Activated T-cell treated with anti-CD3 and anti-CD28 coated beads for 48 hours (primary cell): ENCODE measurements at regions not wholly inside any gene's neighbourhood (a gene's known extent, or its start where the extent isn't known, plus 50 kb on each side); places are given as distances from the start of the nearest gene placed in this dataset.

ENCODE experiments used
- DNase-seq: peaks from one replicate; pipeline ENCODE4 v3.0.0-alpha.2; 2020; ENCODE audit warnings: low read depth

DNA sequence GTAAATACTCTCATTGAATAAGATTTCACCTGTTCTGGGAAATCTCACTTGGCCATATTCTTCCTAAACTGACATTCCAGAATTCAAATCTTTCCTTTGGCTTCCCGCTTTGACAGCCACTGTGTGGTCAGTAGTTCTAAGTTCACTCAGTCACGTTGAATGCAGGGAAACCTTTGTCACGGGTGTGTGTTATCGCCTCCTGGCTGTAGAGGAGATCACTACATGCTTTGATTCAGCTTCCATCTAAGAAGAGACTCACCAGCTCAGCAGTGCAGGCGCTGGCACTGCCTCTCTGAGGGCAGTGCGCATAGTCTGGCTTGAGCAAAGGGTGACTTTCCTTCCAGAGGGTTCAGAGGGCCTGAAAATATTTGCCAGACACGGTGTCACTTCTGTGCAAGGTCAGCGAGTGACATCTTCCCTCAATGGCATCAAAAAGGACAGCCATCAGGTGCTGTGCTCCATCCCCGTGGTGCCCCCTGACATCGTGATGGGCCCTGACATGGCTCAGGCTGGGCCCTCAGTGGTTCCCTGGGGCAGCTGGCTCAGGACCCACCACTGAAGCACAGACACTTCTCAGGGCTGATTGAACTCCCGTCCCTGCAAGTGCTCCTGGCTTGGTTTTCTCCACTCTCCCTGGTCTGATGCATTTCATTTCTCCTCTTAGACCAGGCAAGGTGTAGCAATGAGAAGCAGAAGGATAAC lies 635.4 kb upstream of the ARGLU1 start:
- DNase-seq: no peak

DNA sequence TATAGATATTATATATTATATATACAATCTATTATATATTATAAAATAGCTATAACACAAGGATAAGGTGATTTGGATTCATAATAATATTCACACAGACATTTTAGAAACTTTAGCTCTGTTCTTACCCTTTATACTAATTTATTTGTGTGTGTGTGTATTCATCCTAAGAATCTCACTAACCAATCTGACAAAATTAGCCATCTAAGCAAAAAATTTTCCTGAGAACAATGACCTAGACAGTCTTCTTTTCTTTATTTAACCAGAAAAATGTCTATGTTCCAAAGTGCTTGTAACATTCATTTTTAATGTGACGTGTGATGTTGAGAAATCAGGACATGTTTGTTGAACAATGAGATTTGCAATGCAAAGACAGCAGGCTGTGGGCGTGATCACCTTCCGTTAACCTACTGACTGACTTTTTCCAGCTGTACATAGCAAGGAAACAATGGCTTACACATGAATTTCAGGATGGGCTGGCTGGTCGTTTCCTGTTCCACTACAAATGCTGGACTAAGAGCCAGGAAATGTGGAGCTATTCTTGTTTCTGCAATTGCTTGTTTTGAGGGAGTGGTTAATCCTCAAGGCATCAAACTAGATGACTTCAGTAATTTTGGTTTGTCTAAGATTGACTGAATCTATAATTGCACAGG lies 634.6 kb upstream of the ARGLU1 start:
- DNase-seq: no peak

DNA sequence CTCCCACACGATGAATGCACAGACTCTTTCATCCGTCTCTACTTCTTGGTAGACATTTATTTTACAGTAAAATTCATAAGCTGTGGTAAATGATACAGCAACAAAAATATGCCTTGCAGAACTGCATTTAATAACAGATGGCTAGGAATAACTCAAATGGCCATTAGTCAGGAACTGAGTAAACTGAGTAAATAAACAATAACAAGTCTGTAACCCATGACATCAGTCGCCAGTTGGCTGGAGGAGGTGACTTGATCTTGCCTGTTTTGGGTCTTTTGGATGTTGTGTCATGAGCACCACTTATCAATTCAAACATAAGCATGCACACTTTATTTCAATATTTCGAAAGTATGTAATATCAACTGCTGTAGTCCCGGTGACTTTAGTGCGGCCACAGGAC lies 632.6 kb upstream of the ARGLU1 start:
- no peak for DNase-seq

DNA sequence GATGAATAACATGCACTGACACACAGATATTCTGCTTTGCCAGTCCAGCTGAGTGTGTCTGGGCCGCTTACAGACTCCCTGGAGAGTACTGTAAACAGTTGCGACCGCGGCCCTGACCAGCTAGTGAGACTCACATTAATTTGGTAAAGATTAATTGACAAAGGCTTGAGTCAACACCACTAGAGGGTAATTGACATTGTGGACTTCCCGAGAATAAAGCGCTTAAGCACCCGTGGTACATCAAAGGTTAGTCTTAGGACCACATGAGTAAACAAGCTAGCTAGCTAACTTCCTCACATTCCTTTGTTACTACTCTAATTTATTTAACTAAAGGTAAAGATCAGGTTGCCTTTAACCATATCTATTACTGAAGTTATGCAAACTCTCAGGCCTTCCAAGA lies 624.4 kb upstream of the ARGLU1 start:
- DNase-seq: no peak

DNA sequence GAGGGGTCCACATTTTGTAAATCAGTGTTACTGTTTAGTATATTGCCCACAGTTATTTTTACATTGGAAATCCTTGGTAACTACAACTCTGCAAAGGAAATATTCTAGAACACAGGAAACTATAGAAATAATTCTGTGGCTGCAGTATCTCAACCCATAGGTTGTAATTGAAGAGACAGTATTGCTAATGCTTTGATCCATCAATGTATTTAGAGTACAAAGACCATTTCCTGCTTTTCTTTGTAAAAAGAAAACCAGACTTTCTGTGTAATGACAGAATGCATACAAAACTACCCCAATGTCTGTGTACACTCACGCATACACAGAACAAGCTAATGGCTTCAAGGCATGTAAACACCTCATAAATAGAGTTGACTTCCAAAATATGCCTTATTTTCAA lies 622.1 kb upstream of the ARGLU1 start:
- DNase-seq: no peak

DNA sequence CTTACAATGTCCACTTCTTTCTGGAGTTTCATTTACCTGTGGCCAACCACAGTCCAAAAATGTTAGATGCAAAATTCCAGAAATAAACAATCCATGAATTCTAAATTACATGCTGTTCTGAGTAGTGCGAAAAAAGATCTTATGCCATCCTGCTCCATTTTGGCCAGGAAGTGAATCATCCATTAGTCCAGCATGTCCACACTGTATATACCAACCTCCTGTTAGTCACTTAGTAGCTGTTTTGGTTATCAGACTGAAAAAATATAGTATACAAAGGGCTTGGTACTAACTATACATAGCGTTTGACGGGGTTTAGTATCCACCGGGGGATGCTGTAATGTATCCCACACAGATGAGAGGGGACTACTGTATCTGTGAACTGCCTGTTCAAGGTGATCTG lies 618.0 kb upstream of the ARGLU1 start:
- DNase-seq: no peak

DNA sequence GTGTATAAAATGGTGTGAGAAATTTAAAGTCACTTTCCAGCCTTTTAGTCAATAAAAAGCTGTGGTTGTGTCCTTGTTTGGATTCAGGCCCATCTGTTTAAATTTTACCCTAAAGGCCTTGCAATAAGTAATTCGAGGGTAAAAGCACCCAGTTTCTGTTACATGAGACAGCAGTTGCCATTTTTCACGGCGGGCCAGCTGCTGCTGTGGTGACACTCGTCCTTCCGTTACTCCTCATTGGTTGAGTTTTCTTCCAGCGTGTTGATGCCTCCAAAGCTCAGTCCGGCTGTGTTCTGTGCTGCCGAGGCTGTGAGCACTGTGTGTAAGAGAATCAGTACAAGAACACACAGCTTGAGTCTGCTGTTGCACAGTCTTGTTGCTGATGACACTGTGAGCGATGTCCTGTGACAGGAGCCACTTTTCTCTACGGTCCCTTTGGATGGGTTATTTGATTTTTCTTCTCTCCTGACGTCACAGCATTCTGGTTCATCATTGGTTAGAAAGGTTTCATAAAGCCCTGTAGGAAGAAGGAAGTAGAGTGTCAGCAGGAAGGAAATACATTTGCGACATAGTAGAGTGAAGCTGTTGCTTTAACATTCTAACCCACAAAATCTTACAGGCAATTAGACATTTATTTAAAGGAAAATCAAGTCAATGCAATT lies 602.5 kb upstream of the ARGLU1 start:
- DNase-seq: no peak

DNA sequence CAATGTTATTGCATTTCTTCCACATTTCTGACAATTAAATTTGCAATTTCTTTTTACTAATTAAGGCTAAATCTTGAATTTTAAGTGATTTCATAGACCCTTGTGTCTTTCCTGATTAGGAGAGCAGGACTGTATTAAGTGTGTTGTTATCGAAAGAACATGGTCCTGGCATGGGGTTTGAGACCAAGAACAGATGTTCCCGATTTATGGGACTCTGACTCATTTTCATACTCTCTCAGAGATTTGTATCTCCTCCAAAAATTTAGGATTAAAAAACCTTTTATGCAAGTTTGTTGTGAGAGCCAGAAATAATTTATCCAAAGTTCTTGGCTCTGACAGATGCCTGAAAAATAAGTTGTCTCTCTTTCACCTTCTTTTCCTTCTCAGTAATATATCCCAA lies 589.3 kb upstream of the ARGLU1 start:
- no peak for DNase-seq

DNA sequence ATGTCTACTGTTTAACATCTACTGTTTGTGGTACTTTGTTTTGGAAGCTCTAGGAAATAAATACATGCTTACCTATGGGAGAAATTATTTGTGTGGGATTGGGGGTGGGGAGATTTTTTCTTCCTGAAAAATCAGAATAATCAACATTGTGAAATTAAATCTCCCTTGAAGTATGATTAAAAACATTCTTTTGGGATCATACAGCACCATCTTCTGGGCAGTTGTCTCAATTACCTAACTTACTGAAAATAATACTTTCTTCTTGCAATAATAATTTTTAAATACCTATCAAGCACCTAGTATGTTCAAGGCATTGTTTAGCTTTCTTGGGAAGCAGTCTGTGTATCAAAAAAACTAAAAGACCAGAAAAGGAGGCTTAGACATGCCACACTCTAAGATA lies 576.5 kb upstream of the ARGLU1 start:
- DNase-seq: no peak

DNA sequence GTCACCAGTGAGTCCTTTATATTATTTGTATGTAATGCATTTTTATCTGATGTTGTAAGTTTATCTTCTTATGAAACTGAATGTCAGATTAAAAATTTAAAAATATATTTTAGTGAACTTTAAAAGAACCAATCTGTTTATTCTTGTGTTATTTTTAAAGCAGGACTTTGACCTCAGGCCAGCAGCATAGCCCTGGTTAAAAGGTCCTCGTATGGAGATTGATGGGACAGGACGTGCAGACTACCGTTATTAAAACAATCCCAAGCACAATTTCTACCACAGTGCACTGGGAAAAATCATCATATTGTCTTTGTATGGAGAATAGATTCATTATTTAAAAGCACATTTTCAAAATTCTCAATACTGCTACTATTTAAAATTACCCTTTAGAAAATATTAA lies 573.8 kb upstream of the ARGLU1 start:
- DNase-seq: no peak

DNA sequence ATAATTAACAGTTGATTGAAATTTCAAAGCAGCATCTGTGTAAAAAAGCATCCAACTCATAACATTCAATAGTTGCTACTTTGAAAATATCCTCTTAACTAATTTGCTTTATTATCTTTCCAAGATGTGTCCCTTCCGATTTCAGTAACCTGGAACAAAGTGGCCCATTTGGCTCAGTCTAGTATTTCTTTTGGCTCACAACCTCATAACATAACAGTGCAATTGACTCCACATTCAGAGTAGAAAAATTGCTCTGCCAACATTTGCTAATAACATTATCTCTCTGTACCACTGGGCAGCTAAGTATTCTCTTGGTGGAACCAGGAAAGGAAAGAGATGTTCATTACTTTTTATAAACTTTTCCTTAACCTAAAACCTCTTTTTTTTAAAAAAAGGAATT lies 571.1 kb upstream of the ARGLU1 start:
- DNase-seq: no peak

DNA sequence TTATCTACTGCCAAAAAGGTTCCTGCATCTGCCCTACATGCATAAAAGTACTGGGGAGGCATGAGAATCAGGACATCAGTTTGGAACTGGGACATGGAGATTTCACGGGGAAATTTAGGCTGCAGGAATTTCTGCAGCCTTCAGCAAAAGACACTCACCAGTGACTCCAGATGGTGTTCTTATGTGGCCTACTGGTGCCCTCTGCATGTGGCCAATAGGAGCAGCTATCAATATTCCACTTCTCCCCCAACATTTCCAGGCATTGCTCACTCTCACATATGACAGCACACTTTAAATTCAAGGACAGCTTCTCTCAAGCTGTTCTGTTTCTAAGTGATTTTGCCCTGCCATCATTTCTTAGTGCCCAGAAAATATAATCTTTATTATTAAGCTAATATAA lies 570.5 kb upstream of the ARGLU1 start:
- no peak for DNase-seq

DNA sequence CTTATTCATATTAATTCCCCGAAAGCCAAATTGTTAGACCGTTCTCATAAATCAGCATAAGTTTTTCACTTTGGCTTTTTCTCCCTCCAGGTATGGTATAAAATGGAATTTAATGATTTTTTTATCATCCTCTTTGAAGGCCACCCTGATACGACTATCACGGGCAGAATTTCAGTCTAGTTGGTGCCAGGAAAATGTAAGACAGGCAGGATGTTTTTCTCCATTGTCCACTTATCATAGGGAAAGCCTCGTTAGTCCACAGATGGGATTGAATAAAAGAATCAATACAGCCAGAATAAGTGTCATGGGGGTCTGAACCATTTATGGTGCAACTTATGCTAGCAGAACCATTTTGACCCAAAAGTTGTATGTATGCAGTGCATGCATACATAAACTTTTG lies 566.0 kb upstream of the ARGLU1 start:
- DNase-seq: no peak

DNA sequence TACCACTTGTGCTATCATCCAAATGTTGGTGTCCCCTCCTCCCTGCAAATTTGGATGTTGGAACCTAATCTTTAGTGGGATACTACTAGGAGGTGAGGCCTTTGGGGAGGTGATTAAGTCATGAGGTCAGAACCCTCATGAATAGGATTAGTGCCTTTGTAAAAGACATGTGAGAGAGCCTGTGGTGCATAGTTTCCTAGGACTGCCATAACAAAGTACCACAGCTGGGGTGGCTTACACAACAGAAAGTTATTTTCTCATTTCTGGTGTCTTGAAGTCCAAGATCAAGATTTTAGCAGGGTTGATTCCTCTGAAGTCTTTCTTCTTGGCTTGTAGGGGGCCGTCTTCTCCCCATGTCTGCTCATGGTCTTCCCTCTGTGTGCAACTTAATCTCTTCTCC lies 562.6 kb upstream of the ARGLU1 start:
- DNase-seq: no peak

DNA sequence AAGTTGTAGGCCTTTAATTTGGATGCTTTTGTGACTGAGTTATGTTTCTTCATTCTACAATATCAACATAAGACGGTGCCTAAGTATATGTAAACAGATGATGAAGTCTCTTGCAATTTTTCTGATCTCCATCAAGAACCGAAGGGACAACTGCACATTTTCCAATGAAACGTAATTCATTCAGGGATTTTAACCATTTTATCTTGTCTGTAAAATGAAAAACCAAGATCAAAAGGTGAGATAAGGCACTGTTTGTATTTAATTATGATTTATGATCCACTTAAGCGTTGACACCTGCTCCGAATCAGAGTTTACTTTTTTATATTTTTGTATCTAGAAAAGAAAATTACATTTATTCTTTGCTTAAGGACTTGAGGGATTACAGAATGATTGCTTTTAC lies 556.8 kb upstream of the ARGLU1 start:
- DNase-seq: no peak

DNA sequence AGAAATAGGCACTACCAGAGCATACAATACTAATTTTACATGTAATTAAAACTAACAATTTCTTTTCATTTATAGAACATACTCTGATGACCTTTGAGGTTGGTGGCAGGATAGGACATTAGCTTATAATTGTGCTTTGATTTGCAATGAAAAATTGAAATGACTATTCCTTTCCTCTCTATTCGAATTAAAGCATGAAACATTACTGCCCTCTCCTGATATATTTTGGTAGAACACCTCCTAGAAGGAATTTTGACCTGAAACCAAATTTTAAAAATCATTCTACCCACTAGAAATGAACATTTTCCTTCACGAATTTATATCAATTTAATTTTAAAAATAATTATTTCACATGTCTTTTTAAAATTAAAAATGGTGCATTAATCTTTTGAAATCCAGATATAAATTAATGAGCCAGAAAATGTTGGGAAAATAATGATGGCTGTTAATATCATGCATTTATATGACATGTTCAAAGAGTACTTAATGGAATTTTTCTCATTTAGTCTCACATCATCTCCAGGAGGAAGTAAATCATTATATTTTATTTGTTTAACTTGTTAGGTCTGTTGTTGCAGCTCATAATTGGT lies 556.3 kb upstream of the ARGLU1 start:
- no peak for DNase-seq

DNA sequence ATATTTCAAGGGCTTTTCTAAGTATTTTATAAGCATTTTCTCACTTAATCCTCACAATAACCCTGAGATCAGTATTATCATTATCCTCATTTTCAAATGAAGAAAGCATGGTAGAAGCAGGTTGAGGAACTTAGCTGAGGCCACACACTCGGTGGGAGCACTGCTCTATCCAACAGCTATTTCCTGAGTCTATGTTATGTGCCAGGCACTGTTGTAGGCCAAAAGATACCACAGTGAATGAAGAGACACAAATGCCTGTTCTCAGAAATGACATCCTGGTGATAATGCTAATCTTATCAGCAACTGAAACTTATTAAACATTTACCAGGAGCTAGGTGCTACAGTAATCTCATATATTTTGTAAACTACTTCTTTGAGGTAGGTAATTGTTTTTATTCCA lies 553.9 kb upstream of the ARGLU1 start:
- DNase-seq: no peak

DNA sequence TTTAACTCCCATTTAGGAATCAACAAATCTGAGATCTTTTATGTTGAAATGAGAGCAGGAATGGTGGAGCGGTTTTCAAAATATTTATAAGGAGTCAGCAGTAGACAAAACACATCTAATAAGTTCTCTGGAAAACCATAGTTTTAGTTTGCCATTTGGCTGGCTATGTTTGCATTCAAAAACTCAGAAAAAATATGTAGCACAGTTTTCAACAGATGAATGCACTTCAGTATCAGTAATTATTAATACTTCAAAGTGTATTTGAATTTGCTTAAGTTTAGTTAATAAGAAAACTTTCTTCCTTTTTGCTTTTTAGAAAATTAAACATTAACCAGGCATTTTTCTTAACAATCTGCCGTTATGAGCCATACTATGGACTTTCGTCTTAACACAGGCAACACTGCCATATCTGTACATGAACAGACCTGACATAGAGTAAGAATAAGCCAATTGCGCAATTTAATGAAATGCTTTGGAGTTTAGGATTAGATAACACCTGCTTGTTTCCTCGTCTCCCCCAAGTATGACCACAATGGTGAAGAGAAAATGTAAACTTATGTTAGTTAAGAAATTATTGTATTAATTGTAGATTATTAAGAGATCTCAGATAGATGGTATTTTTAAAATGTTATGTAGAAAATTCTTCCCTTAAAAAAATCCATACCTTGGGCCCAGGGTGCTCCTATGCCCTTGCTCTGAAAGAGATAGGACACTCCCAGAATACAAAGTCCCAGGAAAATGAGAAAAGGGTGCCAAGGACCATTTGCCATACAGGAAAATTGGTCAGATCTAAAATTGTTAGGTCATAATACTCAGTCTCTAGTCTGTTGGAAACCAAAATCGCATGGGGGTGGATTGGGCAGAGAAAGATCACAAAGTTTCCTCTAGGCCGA lies 552.3 kb upstream of the ARGLU1 start:
- no peak for DNase-seq

DNA sequence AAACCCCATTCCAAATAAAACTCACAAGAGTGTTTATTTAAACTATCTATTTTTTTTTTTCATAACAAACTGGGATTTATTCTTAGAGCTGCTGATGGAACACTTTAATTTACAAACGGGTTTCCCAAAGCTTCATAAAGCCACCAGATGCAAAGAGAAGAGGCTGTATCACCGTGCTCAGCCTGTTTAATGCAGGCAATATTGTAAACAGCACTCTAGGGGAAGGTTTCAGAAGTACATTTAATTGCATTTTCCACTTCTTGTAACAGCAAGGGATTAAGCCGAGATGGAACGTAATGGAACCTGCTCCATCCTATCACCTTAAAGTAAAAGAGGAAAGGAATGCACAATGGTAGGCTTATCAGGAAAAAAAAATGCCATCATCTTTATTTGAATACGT lies 550.6 kb upstream of the ARGLU1 start:
- no peak for DNase-seq

DNA sequence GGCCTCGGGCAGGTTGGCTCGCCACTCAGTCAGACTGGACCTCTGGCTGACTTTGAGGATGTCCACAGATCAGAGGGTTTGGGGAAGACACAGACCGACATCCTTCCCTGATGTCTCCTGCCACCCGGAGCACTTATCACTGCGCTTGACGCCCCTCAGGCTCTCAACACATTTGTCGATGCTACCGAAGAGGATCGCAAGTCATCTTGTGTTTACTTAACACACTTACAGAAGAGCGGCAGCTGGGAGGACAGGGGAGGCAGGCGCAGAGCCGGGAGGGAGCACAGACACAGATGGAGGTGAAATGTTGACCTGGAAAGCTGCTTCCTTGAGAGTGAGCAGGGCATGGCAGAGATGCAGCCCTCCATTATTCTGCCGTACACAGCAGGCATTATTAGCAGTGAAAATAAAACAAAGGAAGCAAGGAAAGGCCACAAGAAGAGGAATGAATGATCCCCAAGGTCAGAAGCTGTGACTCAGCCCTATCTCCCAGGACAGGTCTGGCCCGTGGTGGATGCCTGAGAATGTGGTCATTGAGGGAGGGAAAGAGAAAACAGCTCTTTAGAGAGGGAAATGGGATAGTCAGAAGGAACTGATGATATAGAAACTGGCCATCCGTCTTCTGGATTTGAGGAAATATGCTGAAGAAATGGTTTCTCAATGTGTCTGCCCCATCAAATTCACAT lies 549.5 kb upstream of the ARGLU1 start:
- DNase-seq: no peak

DNA sequence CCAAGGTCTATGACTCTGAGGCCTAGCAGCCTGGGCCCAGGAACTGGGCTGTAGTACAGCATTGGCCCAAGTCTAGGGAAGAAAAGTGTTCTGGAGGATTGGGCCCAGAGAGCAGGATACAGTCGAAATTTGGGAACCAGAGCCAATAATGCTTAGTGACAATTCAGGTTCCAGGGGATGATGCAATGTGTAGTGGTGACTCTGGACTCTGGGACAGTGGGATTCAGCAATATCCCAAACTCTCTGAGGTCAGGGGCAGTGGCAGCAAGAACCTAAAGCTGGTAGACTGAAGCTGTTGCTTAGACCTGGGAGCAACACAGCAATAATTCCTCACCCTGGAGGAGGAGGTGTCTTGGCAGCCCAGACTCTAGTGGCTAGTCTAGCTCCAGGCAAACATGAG lies 545.5 kb upstream of the ARGLU1 start:
- DNase-seq: no peak

DNA sequence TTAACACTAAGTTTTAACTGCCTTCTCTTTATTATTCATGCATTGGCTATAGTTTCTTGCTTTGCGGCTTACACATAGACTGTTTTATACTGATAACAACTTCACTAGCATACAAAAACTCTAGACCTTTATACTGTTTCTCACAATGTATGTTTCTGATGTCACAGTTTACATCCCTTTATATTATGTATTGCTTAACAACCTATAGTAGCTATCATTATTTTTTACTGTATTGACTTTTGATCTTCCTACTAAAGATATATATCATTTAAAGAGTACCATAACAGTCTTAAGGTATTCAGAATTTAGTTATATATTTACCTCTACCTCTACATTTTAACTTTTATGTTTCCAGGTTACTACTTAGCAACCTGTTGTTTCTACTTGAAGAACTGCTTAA lies 543.3 kb upstream of the ARGLU1 start:
- DNase-seq: no peak
